Left lung (tissue), 4 donors: ENCODE measurements at regions not wholly inside any gene's neighbourhood (a gene's known extent, or its start where the extent isn't known, plus 50 kb on each side); places are given as distances from the start of the nearest gene placed in this dataset.

Source experiments
- ATAC-seq: fragments of 200-7000 bp; cut with Tn5 transposase; one replicate; pipeline ENCODE4 v1.9.1; 2020; ENCODE audit warnings: moderate library complexity
- DNase-seq, 4 donors: peaks; one replicate each; pipeline ENCODE4 v3.0.0-alpha.2; 2013 to 2020
- H3K27ac ChIP-seq, 2 donors: fragments of 200-600 bp; sonication (generic) in 1 of 2; one replicate each; pipeline versions ENCODE4 v1.5.0 to v1.8.0; 2020 to 2021
- H3K27me3 ChIP-seq, 2 donors: fragments of 200-600 bp; sonication (generic) in 1 of 2; one replicate each; pipeline versions ENCODE4 v1.5.0 to v1.8.0; 2020 to 2021
- H3K36me3 ChIP-seq, 2 donors: fragments of 200-600 bp; sonication (generic) in 1 of 2; one replicate each; pipeline versions ENCODE4 v1.5.0 to v1.8.0; 2020 to 2021
- H3K4me1 ChIP-seq, 2 donors: fragments of 200-600 bp; one replicate each; pipeline ENCODE4 v1.8.0; 2021
- H3K4me3 ChIP-seq, 2 donors: fragments of 200-600 bp; sonication (generic) in 1 of 2; one replicate each; pipeline versions ENCODE4 v1.5.0 to v1.8.0; 2020 to 2021; ENCODE audit warnings: mild to moderate bottlenecking in 1 of 2
- H3K9me3 ChIP-seq, 2 donors: fragments of 200-600 bp; sonication (generic) in 1 of 2; one replicate each; pipeline versions ENCODE4 v1.5.0 to v1.8.0; 2020 to 2021
- CTCF ChIP-seq, 2 donors: fragments of 200-600 bp; sonication (generic) in 1 of 2; IDR thresholded peaks; one replicate each; pipeline versions ENCODE4 v1.5.0 to v1.8.0; 2021; ENCODE audit warnings: antibody characterized with exemption in 2 of 2
- intact Hi-C, 2 donors: fragments of 100-400 bp; cut with DNase I; formaldehyde crosslinking; loops; one replicate each; pipeline versions ENCODE4 v1.11.2 to v1.14.2; 2022
- donor health status: DM: no; HTN: yes; CAD: no.
- donor health status: DM: no; HTN: no; CAD: no.

- no peak for ATAC-seq
- intact Hi-C loops = no loop called here
- H3K27me3 ChIP-seq = no peaks in the 10 kb centered on the region
- no peak overlapping the region for H3K27ac ChIP-seq
- no peak for DNase-seq
- H3K9me3 ChIP-seq = no peaks in the 10 kb centered on the region
- no peak overlapping the region for H3K4me3 ChIP-seq
- no peaks in the 10 kb centered on the region for H3K4me1 ChIP-seq
- no peaks in the 10 kb centered on the region for H3K36me3 ChIP-seq
- TF ChIP-seq CTCF (IDR thresholded peaks at IDR 0.05) = no peak
Measured at GRCh38 chr18:5728531-5728930, 166.8 kb downstream of the TMEM200C start.

- Histone ChIP-seq H3K9me3 (no peaks in the 10 kb centered on the region), H3K4me3 (no peak overlapping the region), H3K36me3 (no peaks in the 10 kb centered on the region), H3K27me3 (no peaks in the 10 kb centered on the region), H3K27ac (no peak overlapping the region), H3K4me1 (no peaks in the 10 kb centered on the region)
- ATAC-seq (no peak), DNase-seq (no peak)
- no peak for TF ChIP-seq CTCF (IDR thresholded peaks at IDR 0.05)
- intact Hi-C loops = no loop called here
Measured at GRCh38 chr18:5726011-5726410, 169.3 kb downstream of the TMEM200C start.

GRCh38 chr18:5721924-5722323, 173.4 kb downstream of the TMEM200C start:
- intact Hi-C loops = no loop called here
- Histone ChIP-seq H3K27ac (no peak overlapping the region), H3K9me3 (no peaks in the 10 kb centered on the region), H3K36me3 (no peaks in the 10 kb centered on the region), H3K27me3 (peaks cover 0 to 5% of the 10 kb centered on the region in 2 donors), H3K4me1 (no peaks in the 10 kb centered on the region), H3K4me3 (no peak overlapping the region)
- TF ChIP-seq CTCF (IDR thresholded peaks at IDR 0.05) = no peak
- ATAC-seq (no peak), DNase-seq (no peak)

- ATAC-seq (no peak), DNase-seq (no peak)
- intact Hi-C loops = no loop called here
Measured at GRCh38 chr18:5720132-5720531, 175.2 kb downstream of the TMEM200C start.

GRCh38 chr18:5717256-5717655, 173.5 kb upstream of the EPB41L3 start:
- no peak for TF ChIP-seq CTCF (IDR thresholded peaks at IDR 0.05)
- DNase-seq (no peak), ATAC-seq (no peak)
- H3K36me3 ChIP-seq = no peaks in the 10 kb centered on the region
- no peaks in the 10 kb centered on the region for H3K9me3 ChIP-seq
- no peak overlapping the region for H3K27ac ChIP-seq
- intact Hi-C loops = no loop called here
- H3K4me1 ChIP-seq = no peaks in the 10 kb centered on the region
- no peak overlapping the region for H3K4me3 ChIP-seq
- H3K27me3 ChIP-seq = peaks cover 0 to 5% of the 10 kb centered on the region in 2 donors

More at GRCh38 chr18:5720132-5720531, 175.2 kb downstream of the TMEM200C start:
- Histone ChIP-seq H3K4me1 (no peaks in the 10 kb centered on the region), H3K27me3 (peaks cover 0 to 5% of the 10 kb centered on the region in 2 donors), H3K27ac (no peak overlapping the region), H3K4me3 (no peak overlapping the region), H3K36me3 (no peaks in the 10 kb centered on the region), H3K9me3 (no peaks in the 10 kb centered on the region)
- TF ChIP-seq CTCF (IDR thresholded peaks at IDR 0.05) = no peak
